HEK293 (cell line): ENCODE measurements at regions not wholly inside any gene's neighbourhood (a gene's known extent, or its start where the extent isn't known, plus 50 kb on each side); places are given as distances from the start of the nearest gene placed in this dataset.

Experiments used
- ATF2 ChIP-seq: fragments of 450-650 bp; formaldehyde crosslinking; IDR thresholded peaks from 2 replicates; pipeline ENCODE4 v1.5.1; 2016; ENCODE audit warnings: missing biosample characterization, missing genetic modification characterization, low read depth
- CTCF ChIP-seq: fragments of 450-650 bp; formaldehyde crosslinking; IDR thresholded peaks from 2 replicates; pipeline ENCODE4 v1.5.1; 2016; ENCODE audit warnings: missing biosample characterization, missing genetic modification characterization
- KLF16 ChIP-seq: fragments of 450-650 bp; formaldehyde crosslinking; IDR thresholded peaks from 2 replicates; pipeline ENCODE4 v1.5.1; 2017; ENCODE audit warnings: missing biosample characterization, missing genetic modification characterization
- REPIN1 ChIP-seq: fragments of 450-650 bp; formaldehyde crosslinking; IDR thresholded peaks from 2 replicates; pipeline ENCODE4 v1.5.1; 2017; ENCODE audit warnings: missing biosample characterization, missing genetic modification characterization, low read depth
- SETDB1 ChIP-seq: IDR thresholded peaks from one replicate; pipeline ENCODE4 v1.6.1; 2017; ENCODE audit warnings: mild to moderate bottlenecking, low read length, moderate library complexity, mixed read lengths; ENCODE audit not compliant: insufficient read length
- ZNF394 ChIP-seq: fragments of 450-650 bp; formaldehyde crosslinking; IDR thresholded peaks from 2 replicates; pipeline ENCODE4 v1.5.1; 2016; ENCODE audit warnings: missing biosample characterization, missing genetic modification characterization, mild to moderate bottlenecking, moderate library complexity, borderline replicate concordance
- ZNF510 ChIP-seq: fragments of 450-650 bp; formaldehyde crosslinking; IDR thresholded peaks from 2 replicates; pipeline ENCODE4 v1.5.1; 2018; ENCODE audit warnings: mild to moderate bottlenecking, missing genetic modification characterization, missing biosample characterization; ENCODE audit not compliant: insufficient replicate concordance
- ZNF660 ChIP-seq: fragments of 450-650 bp; IDR thresholded peaks from 2 replicates; pipeline ENCODE4 v1.5.1; 2018; ENCODE audit warnings: missing biosample characterization, mild to moderate bottlenecking, missing genetic modification characterization

GRCh38 chr2:41598161-41598894 is 449.5 kb upstream of the PKDCC start:
- TF ChIP-seq KLF16 (tag by site-specific recombination) (no peak), CTCF (no peak), SETDB1 (no peak), ZNF660 (tag by site-specific recombination) (no peak), REPIN1 (tag by site-specific recombination) (no peak), ATF2 (no peak), ZNF510 (tag by site-specific recombination) (no peak), ZNF394 (no peak)
